ENCODE measurements at regions not wholly inside any gene's neighbourhood (a gene's known extent, or its start where the extent isn't known, plus 50 kb on each side); places are given as distances from the start of the nearest gene placed in this dataset.
"Not testable (repeated sequence)": the region's sequence is repeated elsewhere in the genome, so short reads cannot be mapped to it uniquely, and the experiment has no call there.

DNA sequence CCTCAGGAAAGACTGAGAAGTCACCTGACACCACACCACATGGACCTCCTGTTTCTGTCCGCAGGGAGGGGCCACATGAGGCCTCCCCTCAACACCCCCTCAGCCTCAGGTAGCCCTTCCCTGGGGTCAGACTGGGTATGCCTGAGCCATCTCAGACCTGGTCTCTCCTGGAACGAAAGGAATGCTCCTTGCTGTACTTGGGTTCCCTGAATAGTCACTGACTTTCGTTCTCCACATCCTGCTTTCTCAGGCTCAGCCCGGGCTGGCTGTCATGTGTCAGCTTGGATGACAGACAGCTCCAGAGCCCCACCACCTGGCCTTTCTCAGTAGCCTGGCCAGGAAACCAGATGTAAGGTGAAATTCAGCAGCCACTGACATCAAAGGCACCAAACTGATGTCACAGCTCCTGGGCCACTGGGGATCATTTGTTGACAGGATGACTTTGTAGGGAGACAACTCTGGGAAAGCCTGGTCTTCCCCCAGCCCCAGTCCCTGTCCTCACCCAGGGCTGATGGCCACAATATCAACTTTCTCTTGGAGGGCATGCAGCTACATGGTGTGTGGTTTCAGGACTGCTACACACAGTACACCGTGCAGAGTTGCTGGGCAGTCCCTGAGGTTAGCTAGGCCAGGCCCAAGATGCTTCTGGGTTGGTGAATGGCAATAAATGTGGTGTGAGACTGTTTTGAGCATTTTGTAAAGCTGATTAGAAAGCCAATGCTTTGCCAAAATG, 141.4 kb upstream of the MRPS22 start:
- DNase-seq, result peak; percentile 1

GRCh38 chr3:139202959-139203349, 140.9 kb upstream of the MRPS22 start:
- DNase-seq, result no peak

DNA sequence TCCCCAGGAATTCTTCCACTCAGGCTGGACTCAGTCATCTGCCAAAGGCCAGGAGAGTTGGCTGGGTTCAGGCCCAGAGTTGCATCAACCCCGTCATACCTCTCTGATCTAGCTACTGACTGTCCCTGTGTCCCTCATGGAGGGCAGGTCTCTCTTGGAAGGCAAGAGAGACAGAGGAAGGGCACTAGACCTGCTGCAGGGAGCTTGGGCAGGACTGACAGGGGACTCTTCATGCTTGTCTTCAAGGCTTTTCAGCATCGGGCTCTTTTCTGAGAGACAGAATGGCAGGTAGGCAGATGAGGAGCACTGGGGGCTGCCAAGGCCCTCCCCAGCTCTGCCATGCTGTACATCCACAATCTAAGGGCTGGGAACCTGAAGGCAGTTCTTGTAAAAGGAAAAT, 140.1 kb upstream of the MRPS22 start:
- DNase-seq, result no peak

GRCh38 chr3:139204728-139205127, 139.1 kb upstream of the MRPS22 start:
- no peak for DNase-seq

GRCh38 chr3:139213936-139214335, 129.9 kb upstream of the MRPS22 start:
- no peak for DNase-seq

- no peak for DNase-seq
These were observed 126.9 kb upstream of the MRPS22 start for GRCh38 chr3:139216958-139217357.

DNA sequence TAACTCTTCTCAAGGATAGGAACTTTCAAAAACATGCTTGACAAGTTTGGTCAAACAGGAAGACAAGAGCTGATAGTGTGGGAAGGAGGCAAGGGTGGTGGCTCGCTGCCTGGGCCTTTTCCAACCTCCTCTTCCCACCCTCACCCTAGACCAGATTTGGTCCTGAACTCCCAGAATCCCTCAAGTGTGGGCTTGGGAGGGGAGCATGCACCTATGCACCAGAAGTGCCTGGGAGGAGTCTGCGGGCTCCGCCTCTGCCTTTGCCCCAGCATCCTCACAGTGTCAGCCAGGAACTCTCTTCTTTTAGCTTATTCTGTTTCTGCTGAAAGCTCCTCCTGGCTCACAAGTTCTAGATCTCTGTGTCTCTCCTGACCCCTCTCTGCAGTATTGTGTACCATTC, 126.2 kb upstream of the MRPS22 start:
- no peak for DNase-seq

DNA sequence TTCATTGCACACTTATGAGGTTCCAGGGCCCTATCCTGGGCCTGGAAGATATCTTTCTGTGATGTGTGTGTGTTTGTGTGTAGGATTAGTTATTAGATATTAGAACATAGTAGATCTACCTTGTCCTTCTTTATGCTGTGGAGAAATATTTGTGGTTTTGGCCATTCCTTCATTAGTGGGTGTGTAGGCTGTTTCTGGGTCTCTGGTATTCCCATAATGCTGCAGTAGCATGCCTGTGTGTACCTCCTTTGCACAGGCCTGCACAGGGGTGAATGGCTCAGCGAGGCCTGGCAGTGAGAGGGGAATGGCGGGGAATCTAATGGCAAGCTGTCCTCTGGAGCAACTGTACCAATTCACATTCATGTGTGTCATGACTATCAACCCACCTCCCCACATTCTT, 125.8 kb upstream of the MRPS22 start:
- no peak for DNase-seq

DNA sequence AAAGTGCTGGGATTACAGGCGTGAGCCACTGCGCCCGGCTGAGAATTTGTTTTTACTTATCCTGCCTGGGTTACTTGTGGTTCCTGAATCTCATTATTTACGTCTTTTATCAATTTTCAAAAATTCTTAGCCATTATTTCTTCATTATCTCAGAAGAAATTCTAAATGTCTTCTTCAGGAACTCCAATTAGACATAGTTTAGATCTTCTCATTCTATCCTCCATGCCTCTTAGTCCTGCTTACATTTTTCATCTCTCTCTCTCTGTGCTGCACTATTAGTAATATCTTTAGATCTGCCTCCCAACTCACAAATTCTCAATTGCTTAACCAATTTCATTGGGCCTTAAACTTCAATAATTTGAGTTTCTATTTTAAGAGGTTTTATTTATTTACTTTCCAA, 124.4 kb upstream of the MRPS22 start:
- no peak for DNase-seq

DNA sequence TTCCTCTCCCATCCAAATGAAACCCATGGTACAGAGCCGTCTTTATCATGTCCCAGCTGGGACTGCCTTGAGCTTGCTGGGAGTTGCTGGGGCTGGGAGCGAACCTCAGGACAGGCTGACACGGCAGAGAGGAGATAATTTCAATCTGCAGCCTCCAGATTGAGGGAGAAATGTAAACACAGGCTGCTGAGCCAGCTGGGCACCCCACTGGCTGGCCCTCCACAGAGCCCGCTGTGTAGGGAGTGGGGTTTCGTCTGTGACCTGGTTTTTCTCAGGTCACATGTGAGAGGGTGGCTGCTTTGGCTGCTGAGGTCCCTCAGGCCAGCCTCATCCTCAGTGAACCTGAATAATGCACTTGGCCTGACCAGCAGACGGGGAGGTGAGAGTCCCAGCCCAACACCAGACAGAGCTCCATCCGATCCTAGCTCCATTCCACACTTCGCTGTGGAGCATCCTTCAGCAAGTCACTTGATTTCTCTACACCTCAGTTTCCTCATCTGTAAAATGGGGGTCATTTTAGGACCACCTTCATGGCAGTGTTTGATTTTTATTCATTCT, 121.6 kb upstream of the MRPS22 start:
- no peak for DNase-seq

DNA sequence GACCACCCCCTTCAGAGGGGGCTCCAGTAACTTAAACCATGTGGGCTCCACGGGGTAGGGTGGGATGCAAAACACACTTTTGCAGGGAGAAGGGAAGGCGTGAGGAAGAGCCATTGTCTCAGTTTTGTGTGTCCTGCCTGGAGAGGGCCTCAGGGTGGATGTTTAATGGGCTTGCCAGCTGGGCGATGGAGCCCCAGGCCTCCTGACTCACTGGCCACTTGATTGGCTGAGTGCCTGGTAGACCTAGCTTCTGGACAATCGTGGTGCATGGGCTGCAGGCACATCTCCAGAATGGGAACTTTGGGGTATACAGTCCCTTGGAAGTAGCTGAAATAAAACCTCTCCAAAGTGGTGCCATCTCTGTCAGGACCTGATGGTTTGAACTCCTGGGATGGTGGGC, 118.3 kb upstream of the MRPS22 start:
- DNase-seq, result no peak

GRCh38 chr3:139226731-139227130, 117.1 kb upstream of the MRPS22 start:
- DNase-seq, result no peak

- DNase-seq, result no peak
These were observed 116.7 kb upstream of the MRPS22 start for GRCh38 chr3:139227165-139227564.

- no peak for DNase-seq
These were observed 116.0 kb upstream of the MRPS22 start for GRCh38 chr3:139227827-139228226.

- no peak for DNase-seq
These were observed 113.4 kb upstream of the MRPS22 start for GRCh38 chr3:139230391-139230790.

DNA sequence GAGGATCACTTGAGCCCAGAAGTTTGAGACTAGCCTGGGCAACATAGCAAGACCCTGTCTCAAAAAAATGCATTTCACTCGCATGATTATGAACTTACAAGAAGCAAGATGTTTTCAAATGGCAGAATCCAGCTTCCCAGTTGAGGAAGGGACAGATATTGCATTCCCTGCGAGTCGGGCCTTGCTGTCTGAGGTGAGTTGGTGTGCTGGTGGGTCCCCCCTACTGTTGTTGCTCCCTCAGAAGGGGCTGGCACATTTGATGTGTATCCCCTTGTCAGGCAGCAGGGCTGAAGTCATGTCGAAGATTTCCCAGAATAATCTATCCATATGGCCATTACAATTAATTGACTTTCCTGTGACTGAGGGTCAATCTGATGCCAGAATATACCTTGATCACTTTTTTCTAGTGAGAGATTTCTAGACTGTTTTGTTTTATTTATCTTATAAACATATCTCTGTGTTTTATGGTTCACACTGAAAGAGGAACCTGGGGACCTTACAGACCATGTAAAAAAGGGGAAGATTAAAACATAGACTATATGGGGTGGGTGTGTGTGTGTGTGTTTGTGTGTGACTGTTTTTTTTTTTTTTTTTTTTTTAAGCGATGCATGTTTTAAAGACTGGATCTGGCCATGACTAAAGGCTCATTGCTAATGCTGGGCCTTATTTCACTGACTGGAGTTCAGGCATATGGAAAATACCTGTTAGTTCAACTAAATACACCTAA, 112.1 kb upstream of the MRPS22 start:
- no peak for DNase-seq

DNA sequence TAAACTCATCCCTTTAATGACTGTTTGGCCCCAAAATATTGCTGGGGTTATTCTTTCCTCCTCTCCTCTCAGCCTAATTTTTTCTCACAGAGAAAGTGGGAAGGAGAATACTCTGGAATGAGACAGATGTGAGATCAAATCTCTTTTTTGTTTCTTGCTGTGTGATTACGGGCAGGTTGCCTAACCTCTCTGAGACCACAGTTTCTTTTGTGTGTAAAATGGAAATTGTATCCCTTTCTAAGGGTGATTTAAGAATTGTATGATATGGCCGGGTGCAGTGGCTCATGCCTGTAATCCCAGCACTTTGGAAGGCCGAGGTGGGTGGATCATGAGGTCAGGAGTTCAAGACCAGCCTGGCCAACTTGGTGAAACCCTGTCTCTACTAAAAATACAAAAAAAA, 111.5 kb upstream of the MRPS22 start:
- not testable (repeated sequence) for DNase-seq

- no peak for DNase-seq
These were observed 109.3 kb upstream of the MRPS22 start for GRCh38 chr3:139234491-139234890.

GRCh38 chr3:139235192-139235591, 108.6 kb upstream of the MRPS22 start:
- DNase-seq, result no peak

GRCh38 chr3:139236336-139236735, 107.5 kb upstream of the MRPS22 start:
- no peak for DNase-seq

DNA sequence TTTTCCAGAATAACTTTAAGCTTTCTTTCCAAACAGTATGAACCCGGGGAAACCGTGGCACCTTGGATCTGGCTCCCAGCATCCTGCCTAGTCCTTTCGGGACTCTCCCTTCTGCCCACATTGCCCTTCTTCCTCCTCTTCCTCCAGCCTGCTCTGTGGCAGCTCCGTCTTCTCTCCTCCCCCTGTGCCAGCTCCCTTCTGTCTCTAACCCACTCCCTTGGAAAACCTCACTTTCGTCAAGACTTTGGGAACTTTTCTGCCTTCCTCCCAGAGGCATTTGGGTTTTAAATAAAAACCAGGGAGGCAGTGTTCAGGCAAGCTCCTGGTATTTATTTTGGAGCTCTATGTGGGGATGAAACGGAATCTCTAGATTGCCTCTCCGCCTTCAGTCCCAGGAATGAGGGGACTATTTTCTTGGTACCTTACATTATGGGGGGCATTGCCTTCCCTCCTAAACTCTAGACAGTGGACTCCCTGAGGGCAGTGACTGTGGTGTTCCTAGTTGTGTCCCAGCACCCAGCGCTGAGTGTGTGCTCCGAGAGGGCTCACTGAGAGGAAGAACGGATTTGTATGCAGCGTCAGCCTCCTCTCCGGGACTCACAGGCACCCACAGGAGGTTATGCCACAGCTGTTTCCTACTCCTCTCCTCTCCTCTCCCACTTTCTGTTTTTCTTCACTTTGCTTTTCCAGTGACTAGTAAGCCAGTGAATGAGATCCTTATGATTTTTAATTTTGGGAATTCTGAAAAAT, 105.4 kb upstream of the MRPS22 start:
- no peak for DNase-seq

DNA sequence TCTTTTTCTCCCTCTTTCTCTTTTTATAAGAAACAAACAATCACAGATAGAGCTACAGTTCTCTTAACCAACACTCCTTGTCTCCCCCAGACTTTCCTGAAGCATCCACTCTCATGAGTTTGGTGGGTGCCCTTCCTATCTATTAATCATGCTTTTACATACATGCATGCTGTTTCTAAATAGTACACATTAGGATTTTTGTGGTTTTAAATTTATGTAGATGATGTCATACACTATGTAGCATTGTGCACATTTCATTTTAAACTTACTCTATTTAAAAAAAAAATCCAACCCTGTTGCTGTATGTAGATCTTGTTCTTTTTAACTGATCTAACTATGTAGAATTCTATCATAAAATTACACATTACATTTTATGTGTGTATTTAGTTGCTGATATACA, 104.3 kb upstream of the MRPS22 start:
- no peak for DNase-seq

GRCh38 chr3:139241783-139242182, 102.0 kb upstream of the MRPS22 start:
- DNase-seq, result no peak

DNA sequence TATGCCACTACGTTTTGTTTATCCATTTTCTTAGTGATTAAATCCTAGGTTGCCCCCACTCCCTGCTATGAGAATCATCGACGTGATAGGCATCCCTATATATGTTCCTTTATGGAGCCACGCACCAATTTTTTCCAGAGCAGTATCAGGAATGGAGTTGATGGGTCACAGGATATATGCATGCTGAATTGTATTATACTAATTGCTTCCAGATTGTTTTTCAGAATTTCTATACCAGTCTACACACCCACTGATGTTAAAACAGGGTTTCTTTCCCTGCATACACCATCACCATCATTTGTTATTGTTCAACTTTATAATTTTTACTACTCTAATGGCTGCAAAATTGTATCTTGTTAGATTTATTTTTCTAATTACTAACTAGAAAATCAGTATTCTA, 100.1 kb upstream of the MRPS22 start:
- no peak for DNase-seq

Data from NCI-H510A treated with DMSO at 0.1 percent for 48 hours (cell line).